ENCODE measurements at regions not wholly inside any gene's neighbourhood (a gene's known extent, or its start where the extent isn't known, plus 50 kb on each side); places are given as distances from the start of the nearest gene placed in this dataset.

DNA sequence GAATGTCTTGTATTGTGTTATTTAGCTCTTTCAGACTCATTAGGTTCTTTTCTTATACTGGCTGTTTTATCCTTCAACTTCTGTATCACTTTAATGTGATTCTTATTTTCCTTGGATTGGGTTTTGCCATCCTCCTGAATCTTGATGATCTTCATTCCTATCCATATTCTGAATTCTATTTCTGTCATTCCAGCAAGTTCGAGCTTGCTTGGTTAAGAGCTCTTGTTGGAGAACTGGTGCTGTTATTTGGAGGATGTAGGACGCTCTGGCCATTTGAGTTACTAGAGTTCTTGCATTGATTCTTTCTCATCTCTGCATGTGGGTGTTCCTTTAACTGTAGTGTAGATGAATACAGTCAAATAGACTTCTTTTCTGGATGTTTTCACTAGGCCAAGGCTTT is 142.3 kb upstream of the SLC38A2 start:
- TF ChIP-seq, protein P1, sequence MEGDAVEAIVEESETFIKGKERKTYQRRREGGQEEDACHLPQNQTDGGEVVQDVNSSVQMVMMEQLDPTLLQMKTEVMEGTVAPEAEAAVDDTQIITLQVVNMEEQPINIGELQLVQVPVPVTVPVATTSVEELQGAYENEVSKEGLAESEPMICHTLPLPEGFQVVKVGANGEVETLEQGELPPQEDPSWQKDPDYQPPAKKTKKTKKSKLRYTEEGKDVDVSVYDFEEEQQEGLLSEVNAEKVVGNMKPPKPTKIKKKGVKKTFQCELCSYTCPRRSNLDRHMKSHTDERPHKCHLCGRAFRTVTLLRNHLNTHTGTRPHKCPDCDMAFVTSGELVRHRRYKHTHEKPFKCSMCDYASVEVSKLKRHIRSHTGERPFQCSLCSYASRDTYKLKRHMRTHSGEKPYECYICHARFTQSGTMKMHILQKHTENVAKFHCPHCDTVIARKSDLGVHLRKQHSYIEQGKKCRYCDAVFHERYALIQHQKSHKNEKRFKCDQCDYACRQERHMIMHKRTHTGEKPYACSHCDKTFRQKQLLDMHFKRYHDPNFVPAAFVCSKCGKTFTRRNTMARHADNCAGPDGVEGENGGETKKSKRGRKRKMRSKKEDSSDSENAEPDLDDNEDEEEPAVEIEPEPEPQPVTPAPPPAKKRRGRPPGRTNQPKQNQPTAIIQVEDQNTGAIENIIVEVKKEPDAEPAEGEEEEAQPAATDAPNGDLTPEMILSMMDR (IDR thresholded peaks at IDR 0.05; ENCODE audit: low read length): no peak
- no peak for TF ChIP-seq EZH2 (IDR thresholded peaks at IDR 0.05; ENCODE audit: borderline replicate concordance, low read length)
